ENCODE measurements at regions not wholly inside any gene's neighbourhood (a gene's known extent, or its start where the extent isn't known, plus 50 kb on each side); places are given as distances from the start of the nearest gene placed in this dataset.
"Not testable (repeated sequence)": the region's sequence is repeated elsewhere in the genome, so short reads cannot be mapped to it uniquely, and the experiment has no call there.

- H3K4me3 ChIP-seq (ENCODE audit: low read length), result no peak overlapping the region
- no peak for DNase-seq (ENCODE audit: low read depth)
- TF ChIP-seq CTCF (conservative IDR thresholded peaks at IDR 0.05; ENCODE audit: low read depth, low read length), result no peak
These were observed 177.3 kb upstream of the KL start for GRCh38 chr13:32838945-32839344.

DNA sequence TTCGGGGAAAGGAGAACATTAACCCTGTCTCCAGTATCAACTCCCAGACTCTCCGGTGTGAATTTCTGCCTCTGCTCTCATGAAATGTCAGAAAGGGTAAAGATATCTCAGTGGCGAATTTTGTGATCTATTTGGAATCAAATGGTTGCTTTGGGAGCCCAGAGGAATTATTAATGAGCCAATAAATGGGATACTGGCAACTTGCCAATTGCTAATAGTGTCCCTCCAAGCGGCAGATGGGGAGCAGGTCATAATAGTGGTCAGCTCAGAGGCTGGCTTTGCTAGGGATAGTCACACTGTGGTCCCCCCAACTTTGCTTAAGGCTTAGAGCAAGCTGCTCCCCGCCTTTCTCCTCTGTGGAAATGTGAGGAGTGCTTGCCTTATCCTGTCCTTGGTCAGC is 176.1 kb upstream of the KL start:
- no peak for DNase-seq (ENCODE audit: low read depth)
- no peak for TF ChIP-seq CTCF (conservative IDR thresholded peaks at IDR 0.05; ENCODE audit: low read depth, low read length)
- H3K4me3 ChIP-seq (ENCODE audit: low read length), result no peak overlapping the region

- TF ChIP-seq CTCF (conservative IDR thresholded peaks at IDR 0.05; ENCODE audit: low read depth, low read length), result no peak
- no peak overlapping the region for H3K4me3 ChIP-seq (ENCODE audit: low read length)
- DNase-seq (ENCODE audit: low read depth), result no peak
These were observed 175.1 kb upstream of the KL start for GRCh38 chr13:32840989-32841713.

DNA sequence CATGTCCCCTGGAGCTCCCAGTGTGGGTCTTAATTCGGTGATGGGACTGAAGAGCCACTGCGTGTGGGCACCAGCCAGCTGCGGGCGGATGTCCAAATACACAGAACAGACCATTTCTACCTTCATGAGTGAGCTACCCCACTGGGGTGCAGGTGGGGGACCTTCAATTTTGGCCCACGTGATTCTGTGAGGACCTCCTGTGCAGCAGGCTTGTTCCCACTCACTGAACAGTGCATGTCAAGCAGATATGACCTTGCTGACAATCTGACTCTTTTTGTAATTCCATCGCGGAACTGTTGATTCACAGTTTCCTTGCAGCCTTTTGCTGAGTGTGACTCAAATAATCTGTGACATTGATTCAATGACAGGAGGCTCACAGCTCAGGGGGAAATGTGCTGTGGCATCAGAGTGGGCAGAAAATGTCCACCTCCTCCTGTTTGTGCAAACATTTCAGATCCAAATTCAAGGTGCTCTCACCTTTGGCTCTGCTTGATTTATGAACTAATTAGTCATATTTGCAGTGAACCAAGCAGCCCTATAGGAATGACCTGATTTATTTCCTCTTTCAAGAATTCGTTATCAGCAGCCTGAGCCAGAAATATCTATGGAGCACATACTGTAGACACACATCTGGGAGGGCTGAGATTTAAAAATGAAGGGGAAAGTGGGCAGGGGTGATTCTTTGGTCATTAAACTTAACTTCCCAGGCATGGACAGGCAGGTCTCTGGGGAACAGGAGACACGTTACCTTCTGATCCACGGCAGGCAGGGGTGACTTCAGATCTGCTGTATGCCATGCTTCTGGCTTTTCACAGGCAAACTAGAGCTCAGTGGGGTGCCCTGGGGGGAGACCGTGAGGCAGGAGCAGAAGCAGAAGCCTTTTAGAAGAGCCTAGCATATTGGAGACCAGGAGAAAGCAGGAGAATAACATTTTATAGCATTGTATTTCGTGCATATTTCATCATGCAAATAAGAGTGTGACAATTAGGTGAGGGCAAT is 170.0 kb upstream of the KL start:
- DNase-seq (ENCODE audit: low read depth), result no peak
- TF ChIP-seq CTCF (conservative IDR thresholded peaks at IDR 0.05; ENCODE audit: low read depth, low read length), result no peak

GRCh38 chr13:32847976-32848375 is 168.2 kb upstream of the KL start:
- not testable (repeated sequence) for DNase-seq (ENCODE audit: low read depth); H3K4me3 ChIP-seq (ENCODE audit: low read length)

More for the DNA sequence above, 170.0 kb upstream of the KL start:
- no peak overlapping the region for H3K4me3 ChIP-seq (ENCODE audit: low read length)

DNA sequence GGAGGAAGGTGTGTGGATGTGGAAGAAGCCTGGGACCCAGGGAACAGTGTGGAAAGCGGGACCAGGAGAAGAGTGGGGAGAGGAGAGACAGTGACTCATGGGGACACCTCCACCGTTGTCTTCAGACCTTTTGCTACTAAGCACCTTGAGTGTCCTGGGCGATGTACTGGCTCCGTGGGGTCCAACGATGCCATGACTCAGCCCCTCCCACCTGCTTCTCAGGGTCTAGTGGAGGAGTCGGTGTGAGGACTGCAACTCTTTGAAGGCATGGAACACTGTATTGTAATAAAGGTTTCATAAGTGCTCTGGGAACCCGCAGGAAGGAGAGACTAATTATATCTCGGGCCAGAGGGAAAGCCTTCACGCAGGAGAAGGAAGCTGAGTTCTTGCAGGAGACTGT is 166.9 kb upstream of the KL start:
- TF ChIP-seq CTCF (conservative IDR thresholded peaks at IDR 0.05; ENCODE audit: low read depth, low read length), result no peak
- DNase-seq (ENCODE audit: low read depth), result no peak
- H3K4me3 ChIP-seq (ENCODE audit: low read length), result no peak overlapping the region

DNA sequence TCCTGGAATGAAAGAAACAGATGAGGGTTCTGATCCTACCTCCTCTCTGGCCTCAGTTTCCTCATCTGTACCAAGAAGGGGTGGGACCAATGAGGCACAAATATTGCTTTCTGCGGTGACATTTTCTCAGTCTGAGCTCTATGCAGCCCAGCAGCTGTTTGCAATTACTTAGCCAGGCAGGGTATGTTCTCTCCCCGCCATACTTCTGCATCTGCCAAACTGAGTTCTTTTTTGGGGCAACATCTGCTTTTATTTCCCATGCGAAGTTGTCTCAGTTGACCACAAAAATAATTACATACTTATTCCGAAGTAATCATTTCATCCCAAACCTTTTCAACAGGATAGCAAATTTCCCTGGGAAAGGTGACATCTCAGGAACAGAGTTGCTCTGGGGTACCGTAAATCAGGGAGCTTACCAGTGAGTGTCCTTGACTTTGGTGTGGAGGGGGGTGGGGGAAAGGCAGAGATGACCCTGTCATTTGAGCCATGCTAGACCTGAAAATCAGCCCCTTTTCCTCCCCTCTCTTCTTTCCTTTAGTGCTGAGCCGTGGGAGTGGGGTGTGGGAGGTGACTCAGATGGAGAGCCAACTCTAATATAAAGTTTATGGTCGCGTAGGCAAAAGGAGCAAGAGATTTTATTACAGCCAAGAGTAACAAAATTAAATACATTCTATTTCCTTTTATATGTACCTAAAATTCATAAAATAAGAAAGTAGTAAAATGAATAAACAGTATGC is 165.7 kb upstream of the KL start:
- DNase-seq (ENCODE audit: low read depth), result no peak
- TF ChIP-seq CTCF (conservative IDR thresholded peaks at IDR 0.05; ENCODE audit: low read depth, low read length), result no peak
- H3K4me3 ChIP-seq (ENCODE audit: low read length), result no peak overlapping the region

Data from retinal pigment epithelial cell (primary cell).